ENCODE measurements at regions not wholly inside any gene's neighbourhood (a gene's known extent, or its start where the extent isn't known, plus 50 kb on each side); places are given as distances from the start of the nearest gene placed in this dataset. TPM values are rescaled to one million over a fixed set of nuclear protein-coding genes. Genes with fewer than 3 reads are reported as not detected.
"Not testable (repeated sequence)": the region's sequence is repeated elsewhere in the genome, so short reads cannot be mapped to it uniquely, and the experiment has no call there.

DNA sequence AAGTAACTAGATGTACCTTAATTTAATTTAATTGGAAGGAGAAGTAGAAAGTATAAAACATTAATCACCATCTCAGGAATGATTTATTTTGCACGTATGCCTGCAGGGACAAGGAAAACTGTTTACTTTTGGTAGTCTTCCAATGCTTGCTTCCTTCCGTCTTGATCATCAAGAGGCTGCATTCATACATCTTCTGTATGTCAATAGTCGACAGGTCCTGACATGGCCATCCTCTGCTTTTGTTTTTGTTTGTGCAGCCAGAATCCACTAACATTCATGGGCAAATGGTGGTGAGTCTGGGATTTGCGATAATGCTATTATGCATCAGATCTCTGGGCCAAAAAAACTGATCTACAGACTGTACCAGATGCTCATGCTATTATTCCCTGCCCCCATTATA lies 56.6 kb upstream of the ZPLD1 start:
- Histone ChIP-seq H4K20me1 (ENCODE audit: insufficient read depth, poor library complexity, severe bottlenecking) (no peaks in the 10 kb centered on the region), H3K4me1 (ENCODE audit: insufficient read depth) (no peaks in the 10 kb centered on the region), H3K9me3 (ENCODE audit: low read depth) (no peaks in the 10 kb centered on the region), H3K79me2 (no peaks in the 10 kb centered on the region), H3K4me2 (no peak overlapping the region), H3K36me3 (replicated peaks; ENCODE audit: insufficient read depth, low read depth) (no peaks in the 10 kb centered on the region), H3K4me3 (no peak overlapping the region), H3K27ac (no peak overlapping the region), H2AFZ (no peak overlapping the region), H3K9me2 (replicated peaks; ENCODE audit: insufficient read depth) (no peaks in the 10 kb centered on the region), H3K27me3 (no peaks in the 10 kb centered on the region)
- TF ChIP-seq, protein P1, sequence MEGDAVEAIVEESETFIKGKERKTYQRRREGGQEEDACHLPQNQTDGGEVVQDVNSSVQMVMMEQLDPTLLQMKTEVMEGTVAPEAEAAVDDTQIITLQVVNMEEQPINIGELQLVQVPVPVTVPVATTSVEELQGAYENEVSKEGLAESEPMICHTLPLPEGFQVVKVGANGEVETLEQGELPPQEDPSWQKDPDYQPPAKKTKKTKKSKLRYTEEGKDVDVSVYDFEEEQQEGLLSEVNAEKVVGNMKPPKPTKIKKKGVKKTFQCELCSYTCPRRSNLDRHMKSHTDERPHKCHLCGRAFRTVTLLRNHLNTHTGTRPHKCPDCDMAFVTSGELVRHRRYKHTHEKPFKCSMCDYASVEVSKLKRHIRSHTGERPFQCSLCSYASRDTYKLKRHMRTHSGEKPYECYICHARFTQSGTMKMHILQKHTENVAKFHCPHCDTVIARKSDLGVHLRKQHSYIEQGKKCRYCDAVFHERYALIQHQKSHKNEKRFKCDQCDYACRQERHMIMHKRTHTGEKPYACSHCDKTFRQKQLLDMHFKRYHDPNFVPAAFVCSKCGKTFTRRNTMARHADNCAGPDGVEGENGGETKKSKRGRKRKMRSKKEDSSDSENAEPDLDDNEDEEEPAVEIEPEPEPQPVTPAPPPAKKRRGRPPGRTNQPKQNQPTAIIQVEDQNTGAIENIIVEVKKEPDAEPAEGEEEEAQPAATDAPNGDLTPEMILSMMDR (IDR thresholded peaks at IDR 0.05; ENCODE audit: poor library complexity): no peak
- no peak for TF ChIP-seq EZH2 (IDR thresholded peaks at IDR 0.05; ENCODE audit: borderline replicate concordance)
- no peak for TF ChIP-seq EZH2phosphoT487 (IDR thresholded peaks at IDR 0.05; ENCODE audit: low read depth, severe bottlenecking, unreplicated experiment)
- DNase-seq (ENCODE audit: low spot score): no peak
- WGBS (ENCODE audit: low lambda C conversion rate, missing lambda C conversion rate): 86% methylated on average over 4 of the region's 4 CpGs

DNA sequence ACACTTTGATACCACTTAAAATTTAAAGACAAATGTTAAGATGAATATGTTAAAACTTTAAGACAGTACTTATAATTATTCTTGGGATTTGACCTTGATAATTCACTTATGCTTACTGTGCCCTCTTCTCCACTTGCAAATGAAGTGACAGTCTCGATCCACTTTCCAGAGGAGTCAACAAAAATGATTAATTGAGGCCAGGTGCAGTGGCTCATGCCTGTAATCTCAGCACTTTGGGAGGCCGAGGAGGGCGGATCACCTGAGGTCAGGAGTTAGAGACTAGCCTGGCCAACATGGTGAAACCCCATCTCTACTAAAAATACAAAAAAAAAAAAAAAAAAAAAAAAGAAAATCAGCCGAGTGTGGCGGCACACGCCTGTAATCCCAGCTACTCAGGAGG lies 52.6 kb upstream of the ZPLD1 start:
- not testable (repeated sequence) for H4K20me1 ChIP-seq (ENCODE audit: insufficient read depth, poor library complexity, severe bottlenecking); H3K27ac ChIP-seq; H3K36me3 ChIP-seq (replicated peaks; ENCODE audit: insufficient read depth, low read depth); H3K4me2 ChIP-seq; H3K4me1 ChIP-seq (ENCODE audit: insufficient read depth); H2AFZ ChIP-seq; H3K9me2 ChIP-seq (replicated peaks; ENCODE audit: insufficient read depth); H3K4me3 ChIP-seq; H3K27me3 ChIP-seq; H3K9me3 ChIP-seq (ENCODE audit: low read depth); DNase-seq (ENCODE audit: low spot score); H3K79me2 ChIP-seq
- 76% methylated on average over 6 of the region's 6 CpGs for WGBS (ENCODE audit: low lambda C conversion rate, missing lambda C conversion rate)

Small RNA genes in the stretch of these regions (small RNA-seq; reads per million reads assigned to genes)
- gene AC106712.1: not detected
- gene RF00019: not detected
